Endothelial cell of umbilical vein (primary cell): ENCODE measurements at regions not wholly inside any gene's neighbourhood (a gene's known extent, or its start where the extent isn't known, plus 50 kb on each side); places are given as distances from the start of the nearest gene placed in this dataset.

Experiments
- BruUV-seq: library from RNA; stranded (reverse); fragments of 400-500 nt; replicated peaks from 2 replicates; lab custom pipeline; 2021; lab: Mats Ljungman, UMichigan
- CTCF ChIA-PET: fragments of 300-600, 350-600 bp; sonication (Branson Sonifier 250); formaldehyde crosslinking; loops from one replicate; lab custom pipeline; 2021; ENCODE audit warnings: antibody characterized with exemption, inconsistent platforms; lab: Charles Lee
- POLR2A ChIA-PET: fragments of 300-600, 350-600 bp; sonication (Branson Sonifier 250); formaldehyde crosslinking; loops from one replicate; lab custom pipeline; 2021; ENCODE audit warnings: antibody characterized with exemption, inconsistent platforms; lab: Charles Lee
- DNase-seq: peaks from one replicate; pipeline ENCODE4 v3.0.0-alpha.2; 2011; ENCODE audit warnings: low read depth, low spot score
- FAIRE-seq: peaks from 2 replicates; lab custom pipeline; 2011; peaks lifted over from hg19 to GRCh38; lab: Jason Lieb, UNC
- H2AFZ ChIP-seq: 2 replicates; pipeline ENCODE4 v1.6.0; 2012; ENCODE audit warnings: low read depth, low read length, control low read depth, inconsistent platforms
- H3K27ac ChIP-seq: 2 replicates; pipeline ENCODE4 v1.5.1; 2011; ENCODE audit warnings: low read depth, mild to moderate bottlenecking, control low read depth, low read length, moderate library complexity; ENCODE audit not compliant: insufficient read depth
- H3K27me3 ChIP-seq, 2 experiments: 2 replicates each; pipeline versions ENCODE4 v1.6.0 to v1.6.1; 2011; ENCODE audit warnings: low read length in 2 of 2, mixed read lengths in 1 of 2; ENCODE audit not compliant: control insufficient read depth in 2 of 2, insufficient read depth in 2 of 2
- H3K36me3 ChIP-seq, 2 experiments: 2 replicates in 1 of 2; 3 replicates in 1 of 2; pipeline ENCODE4 v1.5.1; 2011; ENCODE audit warnings: low read length in 2 of 2, mild to moderate bottlenecking in 1 of 2, moderate library complexity in 1 of 2; ENCODE audit not compliant: control insufficient read depth in 2 of 2, insufficient read depth in 2 of 2; ENCODE audit errors: extremely low read depth in 1 of 2
- H3K4me1 ChIP-seq: 3 replicates; pipeline ENCODE4 v1.5.1; 2011; ENCODE audit warnings: mild to moderate bottlenecking, low read length; ENCODE audit not compliant: control insufficient read depth, insufficient read depth; ENCODE audit errors: extremely low read depth
- H3K4me2 ChIP-seq: 2 replicates; pipeline ENCODE4 v1.6.1; 2011; ENCODE audit warnings: low read length, control low read depth, mixed read lengths; ENCODE audit not compliant: insufficient read depth
- H3K4me3 ChIP-seq, 3 experiments: fragments of 200-600 bp in 1 of 3; sonication (generic), shearing (Covaris generic) in 1 of 3; replicated peaks in 1 of 3; 2 replicates each; pipeline ENCODE4 v1.5.1; 2011 to 2016; ENCODE audit warnings: control low read depth in 3 of 3, low read length in 3 of 3, mild to moderate bottlenecking in 2 of 3, inconsistent platforms in 1 of 3, low read depth in 1 of 3, moderate library complexity in 1 of 3; ENCODE audit not compliant: insufficient read depth in 1 of 3
- H3K79me2 ChIP-seq: 2 replicates; pipeline ENCODE4 v1.6.0; 2012; ENCODE audit warnings: low read length, inconsistent platforms; ENCODE audit not compliant: control insufficient read depth, insufficient read depth
- H3K9ac ChIP-seq: replicated peaks from 2 replicates; pipeline ENCODE3; 2011; ENCODE audit warnings: low read length, control low read depth; ENCODE audit not compliant: insufficient read depth; ENCODE audit errors: extremely low read depth
- H3K9me1 ChIP-seq: replicated peaks from 3 replicates; pipeline ENCODE4 v1.6.0; 2011; ENCODE audit warnings: mild to moderate bottlenecking, low read length; ENCODE audit not compliant: control insufficient read depth, insufficient read depth; ENCODE audit errors: extremely low read depth
- H3K9me3 ChIP-seq: replicated peaks from 2 replicates; pipeline ENCODE4 v1.5.1; 2012; ENCODE audit warnings: low read length, inconsistent platforms; ENCODE audit not compliant: control insufficient read depth, insufficient read depth
- H4K20me1 ChIP-seq: replicated peaks from 2 replicates; pipeline ENCODE3; 2011; ENCODE audit warnings: mild to moderate bottlenecking, low read length; ENCODE audit not compliant: control insufficient read depth, insufficient read depth; ENCODE audit errors: extremely low read depth
- EZH2 ChIP-seq: IDR thresholded peaks from 2 replicates; pipeline ENCODE4 v1.6.1; 2012; ENCODE audit warnings: borderline replicate concordance, low read depth, mild to moderate bottlenecking, moderate library complexity, low read length, inconsistent platforms; ENCODE audit not compliant: severe bottlenecking
- FOS ChIP-seq: IDR thresholded peaks from 2 replicates; pipeline ENCODE4 v1.6.1; 2011; ENCODE audit warnings: mild to moderate bottlenecking, low read length, moderate library complexity, borderline replicate concordance; ENCODE audit not compliant: insufficient read depth
- GATA2 ChIP-seq: IDR thresholded peaks from 2 replicates; pipeline ENCODE4 v1.7.0; 2011; ENCODE audit warnings: low read depth, mild to moderate bottlenecking, moderate library complexity, mixed read lengths, low read length; ENCODE audit not compliant: insufficient read length, insufficient read depth
- JUN ChIP-seq: IDR thresholded peaks from 2 replicates; pipeline ENCODE4 v1.6.1; 2011; ENCODE audit warnings: borderline replicate concordance, low read depth; ENCODE audit not compliant: insufficient read length, insufficient read depth
- MYC ChIP-seq: IDR thresholded peaks from one replicate; pipeline ENCODE4 v1.6.1; 2011; ENCODE audit warnings: mild to moderate bottlenecking, low read depth, low read length
- POLR2A ChIP-seq: IDR thresholded peaks from 2 replicates; pipeline ENCODE4 v1.6.1; 2012; ENCODE audit warnings: low read depth, mild to moderate bottlenecking, control low read depth, low read length
- POLR2AphosphoS5 ChIP-seq: IDR thresholded peaks from 2 replicates; pipeline ENCODE4 v1.6.1; 2012; ENCODE audit warnings: low read depth, mild to moderate bottlenecking, control low read depth, low read length, moderate library complexity; ENCODE audit not compliant: insufficient read depth
- dilution Hi-C: fragments of 300-500 bp; cut with MboI; formaldehyde crosslinking; loops from one replicate; pipeline ENCODE4 v1.15.0; 2019; ENCODE audit warnings: low sequenced_read_pairs; ENCODE audit not compliant: extremely low pct_ligation_motif_present
- intact Hi-C: fragments of 100-400 bp; cut with micrococcal nuclease; formaldehyde crosslinking; loops from one replicate; pipeline ENCODE4 v1.10.0; 2022
- TF ChIP-seq, protein P1 (sequence below), 2 donors: IDR thresholded peaks; 1 replicate in 1 of 2; 2 replicates in 1 of 2; pipeline ENCODE4 v1.5.1; 2011; ENCODE audit warnings: low read length in 2 of 2, mild to moderate bottlenecking in 2 of 2, moderate library complexity in 2 of 2, control low read depth in 1 of 2, inconsistent platforms in 1 of 2, low read depth in 1 of 2; ENCODE audit not compliant: insufficient read depth in 1 of 2; ENCODE audit errors: extremely low read depth in 1 of 2
- TF ChIP-seq, protein P2 (sequence below): IDR thresholded peaks from 2 replicates; pipeline ENCODE4 v1.6.1; 2011; ENCODE audit not compliant: insufficient read depth, insufficient read length

DNA sequence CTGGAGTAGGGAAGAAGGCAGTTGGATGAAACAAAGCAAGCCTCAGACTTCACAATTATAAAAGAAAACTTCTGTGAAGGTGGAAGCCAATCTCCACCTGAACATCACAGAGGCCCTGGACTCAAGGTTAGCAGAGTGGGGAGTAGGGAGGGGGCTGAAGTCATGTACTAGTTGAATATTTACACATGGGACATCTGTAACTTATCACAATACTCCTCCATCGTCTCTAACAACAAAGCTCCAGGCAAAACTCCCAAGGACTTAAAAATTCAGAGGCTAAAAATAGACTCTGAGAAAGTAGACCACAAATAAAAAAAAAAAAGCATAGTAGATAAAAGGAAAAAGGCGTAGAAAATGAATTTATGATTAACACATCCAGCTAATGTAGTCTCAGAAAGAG is 326.3 kb upstream of the PKN2 start:
- dilution Hi-C loops (no loop called here), intact Hi-C loops (no loop called here)
- Histone ChIP-seq H2AFZ (no peak overlapping the region), H3K9me3 (no peaks in the 10 kb centered on the region), H3K79me2 (no peaks in the 10 kb centered on the region), H3K4me2 (no peak overlapping the region), H3K36me3 (no peaks in the 10 kb centered on the region), H3K4me1 (no peaks in the 10 kb centered on the region), H3K27ac (no peak overlapping the region), H3K9me1 (no peaks in the 10 kb centered on the region), H3K27me3 (no peaks in the 10 kb centered on the region), H3K9ac (no peak overlapping the region), H3K4me3 (no peak overlapping the region), H4K20me1 (no peaks in the 10 kb centered on the region)
- DNase-seq, result no peak
- CTCF ChIA-PET, result no interaction called here
- TF ChIP-seq EZH2 (no peak), POLR2AphosphoS5 (no peak), POLR2A (no peak), GATA2 (no peak), JUN (no peak), MYC (no peak), FOS (no peak)
- TF ChIP-seq, protein P1, sequence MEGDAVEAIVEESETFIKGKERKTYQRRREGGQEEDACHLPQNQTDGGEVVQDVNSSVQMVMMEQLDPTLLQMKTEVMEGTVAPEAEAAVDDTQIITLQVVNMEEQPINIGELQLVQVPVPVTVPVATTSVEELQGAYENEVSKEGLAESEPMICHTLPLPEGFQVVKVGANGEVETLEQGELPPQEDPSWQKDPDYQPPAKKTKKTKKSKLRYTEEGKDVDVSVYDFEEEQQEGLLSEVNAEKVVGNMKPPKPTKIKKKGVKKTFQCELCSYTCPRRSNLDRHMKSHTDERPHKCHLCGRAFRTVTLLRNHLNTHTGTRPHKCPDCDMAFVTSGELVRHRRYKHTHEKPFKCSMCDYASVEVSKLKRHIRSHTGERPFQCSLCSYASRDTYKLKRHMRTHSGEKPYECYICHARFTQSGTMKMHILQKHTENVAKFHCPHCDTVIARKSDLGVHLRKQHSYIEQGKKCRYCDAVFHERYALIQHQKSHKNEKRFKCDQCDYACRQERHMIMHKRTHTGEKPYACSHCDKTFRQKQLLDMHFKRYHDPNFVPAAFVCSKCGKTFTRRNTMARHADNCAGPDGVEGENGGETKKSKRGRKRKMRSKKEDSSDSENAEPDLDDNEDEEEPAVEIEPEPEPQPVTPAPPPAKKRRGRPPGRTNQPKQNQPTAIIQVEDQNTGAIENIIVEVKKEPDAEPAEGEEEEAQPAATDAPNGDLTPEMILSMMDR (IDR thresholded peaks at IDR 0.05; ENCODE audit: extremely low read depth in 1 of 2, insufficient read depth in 1 of 2, low read depth in 1 of 2, low read length in 2 of 2), result no peak
- TF ChIP-seq, protein P2, sequence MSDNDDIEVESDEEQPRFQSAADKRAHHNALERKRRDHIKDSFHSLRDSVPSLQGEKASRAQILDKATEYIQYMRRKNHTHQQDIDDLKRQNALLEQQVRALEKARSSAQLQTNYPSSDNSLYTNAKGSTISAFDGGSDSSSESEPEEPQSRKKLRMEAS, result no peak
- POLR2A ChIA-PET, result no interaction called here
- no peak for FAIRE-seq
- BruUV-seq, result no TSS peak
